GM19043 (cell line): ENCODE measurements at regions not wholly inside any gene's neighbourhood (a gene's known extent, or its start where the extent isn't known, plus 50 kb on each side); places are given as distances from the start of the nearest gene placed in this dataset.

ENCODE experiments used
- ATAC-seq: cut with Tn5 transposase; IDR thresholded peaks from one replicate; pipeline ENCODE4 v1.9.1; 2021; ENCODE audit warnings: low read depth; ENCODE audit not compliant: unreplicated experiment

GRCh38 chr4:178856139-178856800 lies 1414.0 kb upstream of the AGA start:
- no peak for ATAC-seq

GRCh38 chr4:178871476-178871875 lies 1429.2 kb upstream of the AGA start:
- no peak for ATAC-seq

- no peak for ATAC-seq
These were observed 1439.7 kb upstream of the AGA start for GRCh38 chr4:178881937-178882336.

- ATAC-seq, result no peak
These were observed 1451.9 kb upstream of the AGA start for GRCh38 chr4:178894126-178894525.

GRCh38 chr4:178899084-178899483 lies 1456.8 kb upstream of the AGA start:
- ATAC-seq, result no peak

GRCh38 chr4:178917756-178918155 lies 1475.5 kb upstream of the AGA start:
- ATAC-seq, result no peak

- ATAC-seq, result no peak
These were observed 1494.9 kb upstream of the AGA start for GRCh38 chr4:178937130-178937529.

- no peak for ATAC-seq
These were observed 1499.7 kb upstream of the AGA start for GRCh38 chr4:178941975-178942374.

- no peak for ATAC-seq
These were observed 1511.3 kb upstream of the AGA start for GRCh38 chr4:178953447-178954120.

- ATAC-seq, result no peak
These were observed 1513.4 kb upstream of the AGA start for GRCh38 chr4:178955614-178956013.

- no peak for ATAC-seq
These were observed 1516.6 kb upstream of the AGA start for GRCh38 chr4:178958725-178959440.

- ATAC-seq, result no peak
These were observed 1521.3 kb upstream of the AGA start for GRCh38 chr4:178963446-178964045.

GRCh38 chr4:178966644-178967043 lies 1524.4 kb upstream of the AGA start:
- no peak for ATAC-seq

GRCh38 chr4:178970433-178971140 lies 1528.3 kb upstream of the AGA start:
- ATAC-seq, result no peak

- no peak for ATAC-seq
These were observed 1534.6 kb upstream of the AGA start for GRCh38 chr4:178976861-178977260.

- ATAC-seq, result no peak
These were observed 1551.1 kb upstream of the AGA start for GRCh38 chr4:178993306-178993705.

GRCh38 chr4:179001918-179002317 lies 1559.7 kb upstream of the AGA start:
- ATAC-seq, result no peak

- no peak for ATAC-seq
These were observed 1565.5 kb upstream of the AGA start for GRCh38 chr4:179007755-179008154.

- no peak for ATAC-seq
These were observed 1575.3 kb upstream of the AGA start for GRCh38 chr4:179017581-179017980.

- ATAC-seq, result no peak
These were observed 1585.3 kb upstream of the AGA start for GRCh38 chr4:179027569-179027968.

GRCh38 chr4:179028321-179028720 lies 1586.1 kb upstream of the AGA start:
- ATAC-seq, result no peak
